ENCODE measurements at regions not wholly inside any gene's neighbourhood (a gene's known extent, or its start where the extent isn't known, plus 50 kb on each side); places are given as distances from the start of the nearest gene placed in this dataset.

GRCh38 chr6:159440349-159440748 is 252.7 kb downstream of the SOD2 start:
- Mint-ChIP-seq H3K27me3 (peaks cover 29% of the 10 kb centered on the region), H3K9me3 (ENCODE audit: insufficient read depth) (no peaks in the 10 kb centered on the region), H3K4me3 (no peak overlapping the region), H3K4me1 (no peaks in the 10 kb centered on the region), H3K27ac (no peak overlapping the region)
- intact Hi-C loops (cut with micrococcal nuclease), result no loop called here
- ATAC-seq (ENCODE audit: low read depth), result no peak
- H3K79me2 ChIP-seq (ENCODE audit: control insufficient read depth, insufficient read depth, low read length), result no peaks in the 10 kb centered on the region
- no peak overlapping the region for H3K9ac ChIP-seq (ENCODE audit: low read length)
- no peak overlapping the region for H3K27ac ChIP-seq (ENCODE audit: low read length in 2 of 2)
- DNase-seq, result no peak
- CTCF ChIA-PET, result no interaction called here
- no peaks in the 10 kb centered on the region for H3K4me1 ChIP-seq (ENCODE audit: control insufficient read depth in 2 of 2, insufficient read depth in 2 of 2, low read length in 2 of 2)
- no peak overlapping the region for H2AFZ ChIP-seq (ENCODE audit: insufficient read depth, low read depth, low read length, poor library complexity, severe bottlenecking)
- TF ChIP-seq EZH2 (IDR thresholded peaks at IDR 0.05; ENCODE audit: borderline replicate concordance, insufficient read depth, low read depth, low read length, poor library complexity, severe bottlenecking) (no peak), CTCF (IDR thresholded peaks at IDR 0.05) (no peak)
- H3K4me2 ChIP-seq (replicated peaks; ENCODE audit: low read depth, low read length, poor library complexity, severe bottlenecking), result no peak overlapping the region
- POLR2A ChIA-PET, result no interaction called here
- no peaks in the 10 kb centered on the region for H3K36me3 ChIP-seq (replicated peaks in 1 of 2; ENCODE audit: control extremely low read depth in 1 of 2, control insufficient read depth in 1 of 2, extremely low read depth in 1 of 2, insufficient read depth in 2 of 2, low read length in 1 of 2)
- H3K9me3 ChIP-seq (ENCODE audit: control extremely low read depth in 1 of 3, control insufficient read depth in 2 of 3, insufficient read depth in 1 of 3, low read length in 2 of 3), result peaks cover 0 to 8% (median 0%) of the 10 kb centered on the region in 3 donors
- WGBS (ENCODE audit: insufficient coverage), result no CpG with 5 or more reads among the region's 4 CpGs
- no peak overlapping the region for H3K4me3 ChIP-seq (ENCODE audit: control extremely low read depth in 1 of 5, extremely low read depth in 1 of 5, insufficient read depth in 1 of 5, low read depth in 2 of 5, low read length in 4 of 5)
- H4K20me1 ChIP-seq (ENCODE audit: control insufficient read depth, insufficient read depth, low read length, poor library complexity, severe bottlenecking), result no peaks in the 10 kb centered on the region
- H3K27me3 ChIP-seq (replicated peaks in 1 of 4; ENCODE audit: control extremely low read depth in 1 of 4, control insufficient read depth in 3 of 4, insufficient read depth in 4 of 4, low read length in 3 of 4), result no peaks in the 10 kb centered on the region

- H4K20me1 ChIP-seq (ENCODE audit: control insufficient read depth, insufficient read depth, low read length, poor library complexity, severe bottlenecking), result no peaks in the 10 kb centered on the region
- Mint-ChIP-seq H3K4me1 (no peaks in the 10 kb centered on the region), H3K4me3 (no peak overlapping the region), H3K27me3 (peaks cover 26% of the 10 kb centered on the region), H3K9me3 (ENCODE audit: insufficient read depth) (no peaks in the 10 kb centered on the region), H3K27ac (no peak overlapping the region)
- H3K27me3 ChIP-seq (replicated peaks in 1 of 4; ENCODE audit: control extremely low read depth in 1 of 4, control insufficient read depth in 3 of 4, insufficient read depth in 4 of 4, low read length in 3 of 4), result no peaks in the 10 kb centered on the region
- no peaks in the 10 kb centered on the region for H3K36me3 ChIP-seq (replicated peaks in 1 of 2; ENCODE audit: control extremely low read depth in 1 of 2, control insufficient read depth in 1 of 2, extremely low read depth in 1 of 2, insufficient read depth in 2 of 2, low read length in 1 of 2)
- no peak overlapping the region for H3K4me3 ChIP-seq (ENCODE audit: control extremely low read depth in 1 of 5, extremely low read depth in 1 of 5, insufficient read depth in 1 of 5, low read depth in 2 of 5, low read length in 4 of 5)
- DNase-seq (no peak), ATAC-seq (ENCODE audit: low read depth) (no peak)
- H3K4me2 ChIP-seq (replicated peaks; ENCODE audit: low read depth, low read length, poor library complexity, severe bottlenecking), result no peak overlapping the region
- TF ChIP-seq EZH2 (IDR thresholded peaks at IDR 0.05; ENCODE audit: borderline replicate concordance, insufficient read depth, low read depth, low read length, poor library complexity, severe bottlenecking) (no peak), CTCF (IDR thresholded peaks at IDR 0.05) (no peak)
- WGBS (ENCODE audit: insufficient coverage), result 100% methylated on average over 1 of the region's 1 CpG
- H3K4me1 ChIP-seq (ENCODE audit: control insufficient read depth in 2 of 2, insufficient read depth in 2 of 2, low read length in 2 of 2), result no peaks in the 10 kb centered on the region
- peaks cover 0 to 7% (median 0%) of the 10 kb centered on the region in 3 donors for H3K9me3 ChIP-seq (ENCODE audit: control extremely low read depth in 1 of 3, control insufficient read depth in 2 of 3, insufficient read depth in 1 of 3, low read length in 2 of 3)
- no peak overlapping the region for H3K9ac ChIP-seq (ENCODE audit: low read length)
- no peak overlapping the region for H3K27ac ChIP-seq (ENCODE audit: low read length in 2 of 2)
- ChIA-PET POLR2A (no interaction called here), CTCF (no interaction called here)
- no peak overlapping the region for H2AFZ ChIP-seq (ENCODE audit: insufficient read depth, low read depth, low read length, poor library complexity, severe bottlenecking)
- H3K79me2 ChIP-seq (ENCODE audit: control insufficient read depth, insufficient read depth, low read length), result no peaks in the 10 kb centered on the region
- intact Hi-C loops (cut with micrococcal nuclease), result no loop called here
Measured at GRCh38 chr6:159439651-159440050, 253.4 kb downstream of the SOD2 start.

Measured in B cell (primary cell).